ENCODE measurements at regions not wholly inside any gene's neighbourhood (a gene's known extent, or its start where the extent isn't known, plus 50 kb on each side); places are given as distances from the start of the nearest gene placed in this dataset.

DNA sequence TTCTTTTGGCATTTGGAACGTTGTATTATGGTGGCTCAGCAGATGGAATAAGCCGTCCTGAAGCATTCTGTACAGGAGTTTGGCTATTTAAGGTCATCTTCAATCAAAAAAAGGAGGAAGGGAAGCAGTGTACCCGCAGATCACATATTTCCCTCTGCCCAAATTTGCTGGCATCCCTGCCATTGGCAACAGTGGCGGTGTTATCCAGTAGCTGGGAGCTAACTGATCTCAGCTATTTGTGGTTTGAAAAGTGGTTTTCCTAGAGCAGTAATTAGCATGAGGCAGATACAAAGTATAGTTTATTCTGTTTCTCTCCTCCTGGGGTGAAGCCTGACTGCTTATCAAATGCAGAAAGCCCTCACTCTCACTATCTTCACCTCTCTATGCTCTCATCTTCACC lies 576.8 kb downstream of the QKI start:
- Mint-ChIP-seq H3K27me3 (ENCODE audit: low read depth, unreplicated experiment) (no peaks in the 10 kb centered on the region), H3K36me3 (ENCODE audit: low read depth, unreplicated experiment) (no peaks in the 10 kb centered on the region), H3K4me3 (ENCODE audit: unreplicated experiment) (no peak overlapping the region), H3K4me1 (ENCODE audit: low read depth, unreplicated experiment) (peaks cover 30% of the 10 kb centered on the region), H3K9me3 (ENCODE audit: unreplicated experiment) (peaks cover 2% of the 10 kb centered on the region), H3K27ac (ENCODE audit: unreplicated experiment) (no peak overlapping the region)
- no peak overlapping the region for H2AFZ ChIP-seq (ENCODE audit: low read depth, low read length)
- FAIRE-seq (no peak), DNase-seq (ENCODE audit: low read depth) (peak; percentile 18)
- no peak overlapping the region for H3K9ac ChIP-seq (ENCODE audit: low read length)
- no peaks in the 10 kb centered on the region for H3K27me3 ChIP-seq (ENCODE audit: insufficient read depth, low read length)
- H4K20me1 ChIP-seq (ENCODE audit: insufficient read depth, low read length): no peaks in the 10 kb centered on the region
- no peak overlapping the region for H3K4me3 ChIP-seq (ENCODE audit: insufficient read depth, low read depth, low read length)
- H3K9me3 ChIP-seq (ENCODE audit: insufficient read depth, low read depth, low read length): no peaks in the 10 kb centered on the region
- TF ChIP-seq, protein P1, sequence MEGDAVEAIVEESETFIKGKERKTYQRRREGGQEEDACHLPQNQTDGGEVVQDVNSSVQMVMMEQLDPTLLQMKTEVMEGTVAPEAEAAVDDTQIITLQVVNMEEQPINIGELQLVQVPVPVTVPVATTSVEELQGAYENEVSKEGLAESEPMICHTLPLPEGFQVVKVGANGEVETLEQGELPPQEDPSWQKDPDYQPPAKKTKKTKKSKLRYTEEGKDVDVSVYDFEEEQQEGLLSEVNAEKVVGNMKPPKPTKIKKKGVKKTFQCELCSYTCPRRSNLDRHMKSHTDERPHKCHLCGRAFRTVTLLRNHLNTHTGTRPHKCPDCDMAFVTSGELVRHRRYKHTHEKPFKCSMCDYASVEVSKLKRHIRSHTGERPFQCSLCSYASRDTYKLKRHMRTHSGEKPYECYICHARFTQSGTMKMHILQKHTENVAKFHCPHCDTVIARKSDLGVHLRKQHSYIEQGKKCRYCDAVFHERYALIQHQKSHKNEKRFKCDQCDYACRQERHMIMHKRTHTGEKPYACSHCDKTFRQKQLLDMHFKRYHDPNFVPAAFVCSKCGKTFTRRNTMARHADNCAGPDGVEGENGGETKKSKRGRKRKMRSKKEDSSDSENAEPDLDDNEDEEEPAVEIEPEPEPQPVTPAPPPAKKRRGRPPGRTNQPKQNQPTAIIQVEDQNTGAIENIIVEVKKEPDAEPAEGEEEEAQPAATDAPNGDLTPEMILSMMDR (IDR thresholded peaks at IDR 0.05; ENCODE audit: insufficient read depth, low read depth, low read length): no peak
- TF ChIP-seq EZH2 (IDR thresholded peaks at IDR 0.05; ENCODE audit: insufficient read depth, low read length): no peak
- no peak overlapping the region for H3K27ac ChIP-seq (ENCODE audit: low read depth, low read length)
- no peaks in the 10 kb centered on the region for H3K79me2 ChIP-seq (ENCODE audit: insufficient read depth, low read length)
- no peak overlapping the region for H3K4me2 ChIP-seq (ENCODE audit: low read length)
- H3K4me1 ChIP-seq (ENCODE audit: insufficient read depth, low read length): peaks cover 4% of the 10 kb centered on the region
- H3K36me3 ChIP-seq (ENCODE audit: insufficient read depth, low read length): no peaks in the 10 kb centered on the region

DNA sequence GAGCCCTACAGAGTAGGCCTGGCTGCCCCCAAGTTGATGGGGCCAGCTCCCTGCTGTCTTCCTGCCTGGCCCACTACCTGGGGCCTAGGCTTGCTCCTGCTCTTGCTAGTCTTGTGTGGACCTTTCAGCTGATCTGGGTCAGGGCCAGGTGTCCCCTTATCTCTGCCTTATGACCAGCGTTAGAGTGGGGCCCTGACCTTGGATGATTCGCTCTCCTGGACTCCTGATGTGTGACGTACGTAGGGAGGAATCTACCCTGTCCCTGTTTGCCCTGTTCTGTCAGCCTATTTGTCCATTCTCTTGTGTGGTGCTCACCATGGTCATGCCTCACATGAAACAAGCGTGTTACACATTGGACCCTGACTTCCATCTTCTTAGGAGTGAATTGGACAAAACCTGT lies 571.8 kb downstream of the QKI start:
- no peaks in the 10 kb centered on the region for H4K20me1 ChIP-seq (ENCODE audit: insufficient read depth, low read length)
- no peaks in the 10 kb centered on the region for H3K9me3 ChIP-seq (ENCODE audit: insufficient read depth, low read depth, low read length)
- peak overlapping the region; percentile 8 for H2AFZ ChIP-seq (ENCODE audit: low read depth, low read length)
- no peaks in the 10 kb centered on the region for H3K79me2 ChIP-seq (ENCODE audit: insufficient read depth, low read length)
- Mint-ChIP-seq H3K36me3 (ENCODE audit: low read depth, unreplicated experiment) (no peaks in the 10 kb centered on the region), H3K9me3 (ENCODE audit: unreplicated experiment) (peaks cover 3% of the 10 kb centered on the region), H3K27me3 (ENCODE audit: low read depth, unreplicated experiment) (no peaks in the 10 kb centered on the region), H3K27ac (ENCODE audit: unreplicated experiment) (peak overlapping the region; percentile 93), H3K4me3 (ENCODE audit: unreplicated experiment) (no peak overlapping the region), H3K4me1 (ENCODE audit: low read depth, unreplicated experiment) (peaks cover 37% of the 10 kb centered on the region)
- H3K27ac ChIP-seq (ENCODE audit: low read depth, low read length): peak overlapping the region; percentile 4
- H3K27me3 ChIP-seq (ENCODE audit: insufficient read depth, low read length): no peaks in the 10 kb centered on the region
- H3K4me3 ChIP-seq (ENCODE audit: insufficient read depth, low read depth, low read length): no peak overlapping the region
- H3K36me3 ChIP-seq (ENCODE audit: insufficient read depth, low read length): no peaks in the 10 kb centered on the region
- H3K9ac ChIP-seq (ENCODE audit: low read length): no peak overlapping the region
- FAIRE-seq (no peak), DNase-seq (ENCODE audit: low read depth) (peak; percentile 75)
- H3K4me2 ChIP-seq (ENCODE audit: low read length): peak overlapping the region; percentile 6
- peaks cover 27% of the 10 kb centered on the region for H3K4me1 ChIP-seq (ENCODE audit: insufficient read depth, low read length)
- no peak for TF ChIP-seq EZH2 (IDR thresholded peaks at IDR 0.05; ENCODE audit: insufficient read depth, low read length)
- TF ChIP-seq, protein P1 (IDR thresholded peaks at IDR 0.05; ENCODE audit: insufficient read depth, low read depth, low read length): no peak

DNA sequence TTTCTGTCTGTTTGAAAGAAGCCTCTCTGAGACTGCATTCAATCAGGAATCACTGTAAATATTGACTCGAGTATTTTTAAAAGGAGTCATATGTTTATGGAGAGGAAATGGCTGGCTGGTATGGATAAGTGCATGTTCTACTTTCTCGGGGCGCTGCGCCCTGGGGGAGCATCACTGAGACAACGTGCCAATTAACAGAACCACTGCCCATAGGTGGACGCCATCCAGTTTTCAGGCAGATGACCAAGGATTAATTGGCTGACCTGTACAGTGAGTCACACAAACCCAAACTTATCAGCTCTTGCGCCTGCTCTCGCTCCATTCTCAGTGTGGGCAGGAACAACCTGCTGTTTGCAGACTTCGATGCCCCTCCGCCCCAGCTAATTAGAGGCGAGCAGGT lies 571.2 kb downstream of the QKI start:
- Histone ChIP-seq H3K27ac (ENCODE audit: low read depth, low read length) (peak overlapping the region; percentile 4), H2AFZ (ENCODE audit: low read depth, low read length) (peak overlapping the region; percentile 8), H3K4me3 (ENCODE audit: insufficient read depth, low read depth, low read length) (no peak overlapping the region), H3K79me2 (ENCODE audit: insufficient read depth, low read length) (no peaks in the 10 kb centered on the region), H3K27me3 (ENCODE audit: insufficient read depth, low read length) (no peaks in the 10 kb centered on the region), H4K20me1 (ENCODE audit: insufficient read depth, low read length) (no peaks in the 10 kb centered on the region), H3K36me3 (ENCODE audit: insufficient read depth, low read length) (no peaks in the 10 kb centered on the region), H3K9ac (ENCODE audit: low read length) (no peak overlapping the region), H3K9me3 (ENCODE audit: insufficient read depth, low read depth, low read length) (no peaks in the 10 kb centered on the region), H3K4me2 (ENCODE audit: low read length) (peak overlapping the region; percentile 6), H3K4me1 (ENCODE audit: insufficient read depth, low read length) (peaks cover 27% of the 10 kb centered on the region)
- Mint-ChIP-seq H3K9me3 (ENCODE audit: unreplicated experiment) (peaks cover 3% of the 10 kb centered on the region), H3K27ac (ENCODE audit: unreplicated experiment) (peak overlapping the region; percentile 93), H3K27me3 (ENCODE audit: low read depth, unreplicated experiment) (no peaks in the 10 kb centered on the region), H3K4me1 (ENCODE audit: low read depth, unreplicated experiment) (peaks cover 35% of the 10 kb centered on the region), H3K36me3 (ENCODE audit: low read depth, unreplicated experiment) (no peaks in the 10 kb centered on the region), H3K4me3 (ENCODE audit: unreplicated experiment) (no peak overlapping the region)
- DNase-seq (ENCODE audit: low read depth): peak; percentile 51
- TF ChIP-seq EZH2 (IDR thresholded peaks at IDR 0.05; ENCODE audit: insufficient read depth, low read length): no peak
- TF ChIP-seq, protein P1 (IDR thresholded peaks at IDR 0.05; ENCODE audit: insufficient read depth, low read depth, low read length): no peak
- no peak for FAIRE-seq
